ENCODE measurements at regions not wholly inside any gene's neighbourhood (a gene's known extent, or its start where the extent isn't known, plus 50 kb on each side); places are given as distances from the start of the nearest gene placed in this dataset.

DNA sequence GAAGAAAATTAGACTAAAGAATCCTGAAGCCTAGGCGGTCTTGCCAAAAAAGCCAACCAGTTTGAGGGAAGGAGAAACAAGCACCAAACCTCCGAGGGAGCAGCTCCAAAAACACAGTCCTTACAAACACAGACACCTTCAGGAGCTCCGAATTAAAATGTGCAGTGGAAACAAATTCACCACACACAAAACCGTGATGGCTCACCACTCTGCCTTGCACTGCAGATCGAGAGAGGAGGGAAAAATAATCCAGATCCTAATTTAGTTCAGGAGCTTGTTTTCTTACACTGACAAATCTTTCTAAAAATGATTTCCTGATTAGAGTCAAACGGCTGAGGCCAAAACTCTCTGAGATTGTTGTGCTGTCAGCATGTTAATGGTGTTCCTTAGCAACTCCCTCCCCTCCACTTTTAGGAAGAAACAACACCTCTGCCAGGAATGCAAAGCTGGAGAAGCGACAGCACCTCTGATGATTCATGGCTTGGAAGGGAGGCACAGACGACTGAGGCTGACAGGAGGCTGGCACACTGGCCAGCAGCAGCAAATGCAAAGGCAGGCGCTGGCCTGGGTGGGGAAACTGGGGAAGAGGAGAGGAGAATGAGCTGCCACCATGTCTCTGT, 249.4 kb upstream of the KLHL29 start:
- Histone ChIP-seq H3K4me1 (replicated peaks in 1 of 2) (peaks cover 7 to 8% of the 10 kb centered on the region in 2 donors), H3K4me3 (no peak overlapping the region), H3K27ac (no peak overlapping the region)
- 4 to 100% (median 39%) methylated on average over 1 to 8 of the region's 9 CpGs for WGBS, 10 experiments
- peak in 3 of 8 experiments; percentile 68 to 88 (median 68) for ATAC-seq (replicated peaks in 6 of 8)
- in situ Hi-C loops (cut with MboI; ENCODE audit: low pct_unique_long_range_greater_than_20kb in 2 of 9, low sequenced_read_pairs in 9 of 9, unreplicated experiment in 9 of 9), result no loop called here

DNA sequence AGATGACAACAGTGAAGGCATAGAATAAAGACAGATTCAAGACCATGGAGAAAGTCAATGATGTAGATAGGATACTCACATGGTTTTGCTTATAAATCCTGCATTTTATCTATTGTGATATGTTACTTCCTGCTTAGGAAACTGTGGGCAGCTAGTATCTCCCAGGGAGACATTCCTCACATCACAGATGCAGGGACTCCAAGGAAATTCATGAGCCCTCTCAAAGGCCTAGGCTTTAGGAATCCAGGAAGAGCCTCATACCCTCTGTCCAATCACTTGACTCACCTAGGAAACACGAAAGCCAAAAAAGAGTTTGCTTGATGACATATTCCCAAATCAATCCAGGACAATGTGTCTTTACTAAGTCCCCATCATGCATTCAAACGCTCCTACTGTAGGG, 247.8 kb upstream of the KLHL29 start:
- in situ Hi-C loops (cut with MboI; ENCODE audit: low pct_unique_long_range_greater_than_20kb in 2 of 9, low sequenced_read_pairs in 9 of 9, unreplicated experiment in 9 of 9), result no loop called here
- no peak overlapping the region for H3K4me3 ChIP-seq
- H3K27ac ChIP-seq, result no peak overlapping the region
- peaks cover 7 to 8% of the 10 kb centered on the region in 2 donors for H3K4me1 ChIP-seq (replicated peaks in 1 of 2)
- WGBS, 10 experiments, result 0 to 100% (median 69%) methylated on average over 1 to 2 of the region's 2 CpGs; no CpG with 5 or more reads in 3 of the 10 experiments
- no peak for ATAC-seq (replicated peaks in 6 of 8)

DNA sequence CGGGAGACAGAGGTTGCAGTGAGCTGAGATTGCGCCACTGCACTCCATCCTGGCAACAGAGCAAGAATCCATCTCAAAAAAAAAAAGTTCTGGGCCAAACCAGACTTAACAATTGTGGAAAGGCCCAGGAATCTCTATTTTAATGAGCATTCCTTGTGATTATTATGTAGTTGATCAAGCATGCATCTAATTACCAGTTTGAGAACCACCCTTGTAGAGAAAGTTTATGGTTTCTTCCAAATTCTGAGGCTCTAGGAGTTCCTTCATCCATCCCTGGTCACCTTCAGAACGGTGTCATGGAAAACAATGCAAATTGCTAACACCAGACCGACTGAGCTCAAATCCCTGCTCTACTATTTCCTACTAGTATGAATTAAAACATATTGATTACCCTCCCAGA, 246.3 kb upstream of the KLHL29 start:
- Histone ChIP-seq H3K4me3 (no peak overlapping the region), H3K27ac (no peak overlapping the region), H3K4me1 (replicated peaks in 1 of 2) (peaks cover 7 to 8% of the 10 kb centered on the region in 2 donors)
- peak in 1 of 8 experiments; percentile 63 for ATAC-seq (replicated peaks in 6 of 8)
- 0 to 96% (median 81%) methylated on average over 1 to 4 of the region's 4 CpGs; no CpG with 5 or more reads in 1 of the 10 experiments for WGBS, 10 experiments
- in situ Hi-C loops (cut with MboI; ENCODE audit: low pct_unique_long_range_greater_than_20kb in 2 of 9, low sequenced_read_pairs in 9 of 9, unreplicated experiment in 9 of 9), result no loop called here

DNA sequence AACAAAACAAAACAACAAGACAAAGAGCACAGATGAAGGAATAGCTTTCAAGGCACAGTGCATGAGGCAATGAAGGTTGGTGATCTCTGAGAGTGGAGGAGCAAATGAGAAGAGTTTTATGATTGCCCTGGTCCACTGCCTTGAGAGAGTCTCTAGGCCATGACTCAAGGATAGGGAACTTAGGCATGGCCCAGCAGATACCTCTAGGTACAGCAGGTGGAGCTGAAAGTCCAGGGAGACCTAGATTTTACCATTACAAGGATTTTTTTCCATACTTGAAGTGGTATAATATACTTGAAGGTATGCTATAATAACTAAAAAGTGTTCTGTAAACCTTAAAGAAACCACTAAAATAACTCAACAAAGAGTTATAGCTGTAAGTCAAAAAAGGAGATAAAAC, 239.5 kb upstream of the KLHL29 start:
- no peak overlapping the region for H3K27ac ChIP-seq
- peaks cover 0 to 9% of the 10 kb centered on the region in 2 donors for H3K4me1 ChIP-seq (replicated peaks in 1 of 2)
- in situ Hi-C loops (cut with MboI; ENCODE audit: low pct_unique_long_range_greater_than_20kb in 2 of 9, low sequenced_read_pairs in 9 of 9, unreplicated experiment in 9 of 9), result no loop called here
- ATAC-seq (replicated peaks in 6 of 8), result no peak
- no peak overlapping the region for H3K4me3 ChIP-seq

DNA sequence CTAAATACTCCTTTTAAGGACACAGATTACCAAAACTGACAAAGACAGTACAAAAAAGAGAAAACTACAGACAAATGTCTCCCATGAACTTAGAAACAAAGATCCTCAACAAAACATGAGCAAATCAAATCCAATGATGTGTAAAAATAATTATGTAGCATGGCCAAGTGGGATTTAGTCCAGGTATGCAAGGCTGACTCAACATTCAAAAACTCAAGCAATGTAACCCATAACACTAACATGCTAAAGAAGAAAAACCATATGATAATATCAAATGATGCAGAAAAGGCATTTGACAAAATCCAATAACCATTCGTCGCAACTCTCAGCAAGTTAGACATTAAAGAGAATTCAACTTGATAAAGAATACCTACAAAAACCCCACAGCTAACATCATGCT, 239.0 kb upstream of the KLHL29 start:
- WGBS, 10 experiments, result 0 to 100% (median 78%) methylated on average over 1 to 2 of the region's 2 CpGs
- in situ Hi-C loops (cut with MboI; ENCODE audit: low pct_unique_long_range_greater_than_20kb in 2 of 9, low sequenced_read_pairs in 9 of 9, unreplicated experiment in 9 of 9), result no loop called here
- ATAC-seq (replicated peaks in 6 of 8), result peak in 2 of 8 experiments; percentile 39 to 75

DNA sequence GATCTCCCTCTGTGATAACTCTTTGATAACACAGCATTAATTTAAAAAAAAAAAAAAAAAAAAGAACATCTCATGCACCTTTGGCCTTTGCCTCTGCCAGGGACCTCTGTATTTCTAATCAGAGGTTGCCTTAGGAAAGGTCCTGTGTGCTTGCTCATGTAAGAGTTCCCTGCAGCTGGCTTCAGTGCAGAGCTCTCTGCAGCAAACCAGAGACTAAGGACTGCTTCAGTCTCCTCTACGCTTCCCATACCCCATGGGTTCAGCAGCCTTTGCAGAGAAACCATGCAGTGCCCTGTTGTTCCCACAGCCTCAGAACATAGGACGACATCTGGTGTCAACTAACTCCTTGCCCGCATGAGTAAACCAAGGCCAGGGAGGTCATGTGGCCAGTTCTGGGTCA, 236.6 kb upstream of the KLHL29 start:
- ATAC-seq (replicated peaks in 6 of 8), result no peak
- WGBS, 10 experiments, result 67 to 100% (median 100%) methylated on average over 1 to 3 of the region's 3 CpGs; no CpG with 5 or more reads in 5 of the 10 experiments
- Histone ChIP-seq H3K4me3 (no peak overlapping the region), H3K4me1 (replicated peaks in 1 of 2) (peaks cover 0 to 12% of the 10 kb centered on the region in 2 donors), H3K27ac (no peak overlapping the region)
- in situ Hi-C loops (cut with MboI; ENCODE audit: low pct_unique_long_range_greater_than_20kb in 2 of 9, low sequenced_read_pairs in 9 of 9, unreplicated experiment in 9 of 9), result no loop called here

More for the DNA sequence above, 239.0 kb upstream of the KLHL29 start:
- H3K27ac ChIP-seq, result no peak overlapping the region
- H3K4me1 ChIP-seq (replicated peaks in 1 of 2), result peaks cover 0 to 9% of the 10 kb centered on the region in 2 donors
- H3K4me3 ChIP-seq, result no peak overlapping the region

DNA sequence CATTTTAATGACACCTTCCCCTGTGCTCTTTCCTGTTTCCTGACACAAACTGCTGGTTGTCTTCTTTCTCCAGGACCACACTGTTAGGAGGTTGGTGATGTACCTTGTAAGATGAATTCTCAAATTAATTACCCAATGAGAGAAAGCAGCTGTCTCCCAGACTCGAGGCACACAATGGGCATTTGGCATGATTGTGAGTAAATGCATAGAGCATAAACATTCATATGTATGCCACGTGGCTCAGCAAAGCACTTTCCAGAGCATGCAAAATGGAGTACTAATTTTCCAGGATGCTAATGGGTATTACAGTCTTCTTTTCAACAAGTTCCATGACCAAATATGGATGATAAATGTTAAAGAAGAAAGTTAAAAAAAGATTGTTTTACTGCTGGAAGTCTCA, 235.2 kb upstream of the KLHL29 start:
- WGBS, 10 experiments, result 0 to 48% (median 10%) methylated on average over 1 to 2 of the region's 2 CpGs; no CpG with 5 or more reads in 5 of the 10 experiments
- in situ Hi-C loops (cut with MboI; ENCODE audit: low pct_unique_long_range_greater_than_20kb in 2 of 9, low sequenced_read_pairs in 9 of 9, unreplicated experiment in 9 of 9), result no loop called here
- ATAC-seq (replicated peaks in 6 of 8), result peak in 1 of 8 experiments; percentile 59

DNA sequence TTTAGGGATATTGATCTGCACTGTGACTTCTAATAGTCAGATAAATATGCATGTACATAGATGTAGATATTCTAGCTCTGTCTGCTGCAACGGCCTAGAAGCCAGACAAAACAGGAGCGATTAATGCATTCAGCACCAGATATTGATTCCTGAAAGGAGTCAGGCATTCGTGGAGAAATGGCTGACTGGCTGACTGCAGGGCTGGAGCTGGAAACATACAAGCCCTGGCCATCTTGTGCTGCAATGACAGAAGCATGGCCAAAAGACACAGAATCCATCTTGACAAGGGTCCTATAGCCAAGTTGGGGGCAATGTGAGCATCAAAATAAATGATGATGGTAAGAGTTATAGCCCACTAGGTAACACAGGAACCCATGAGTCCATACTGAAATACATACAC, 231.5 kb upstream of the KLHL29 start:
- peak in 1 of 8 experiments; percentile 24 for ATAC-seq (replicated peaks in 6 of 8)
- Histone ChIP-seq H3K27ac (no peak overlapping the region), H3K4me3 (no peak overlapping the region), H3K4me1 (replicated peaks in 1 of 2) (peaks cover 0 to 7% of the 10 kb centered on the region in 2 donors)
- in situ Hi-C loops (cut with MboI; ENCODE audit: low pct_unique_long_range_greater_than_20kb in 2 of 9, low sequenced_read_pairs in 9 of 9, unreplicated experiment in 9 of 9), result no loop called here
- 37 to 90% (median 70%) methylated on average over 1 to 3 of the region's 3 CpGs; no CpG with 5 or more reads in 1 of the 10 experiments for WGBS, 10 experiments

More for the DNA sequence above, 235.2 kb upstream of the KLHL29 start:
- no peak overlapping the region for H3K4me3 ChIP-seq
- H3K27ac ChIP-seq, result no peak overlapping the region
- peaks cover 0 to 7% of the 10 kb centered on the region in 2 donors for H3K4me1 ChIP-seq (replicated peaks in 1 of 2)

DNA sequence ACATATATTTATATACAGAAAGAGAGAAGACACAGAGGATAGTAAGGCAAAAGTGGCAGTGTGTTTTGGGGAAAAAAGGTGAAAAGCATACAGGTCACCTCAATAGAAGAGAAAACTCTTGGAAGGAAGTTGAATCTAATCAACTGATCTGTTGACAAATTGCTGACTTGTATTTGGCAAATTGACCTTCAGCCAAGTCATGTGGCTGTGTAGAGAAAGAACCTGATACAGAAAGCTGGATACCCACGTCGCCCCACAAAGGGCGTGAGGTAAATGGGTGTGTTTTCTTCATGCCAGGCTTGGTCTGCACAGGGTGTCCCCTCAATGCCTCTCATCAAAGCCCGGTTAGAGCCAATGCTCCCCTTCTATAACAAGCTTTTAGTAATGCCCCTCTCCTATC, 230.0 kb upstream of the KLHL29 start:
- Histone ChIP-seq H3K4me1 (replicated peaks in 1 of 2) (peaks cover 0 to 7% of the 10 kb centered on the region in 2 donors), H3K4me3 (no peak overlapping the region), H3K27ac (no peak overlapping the region)
- no peak for ATAC-seq (replicated peaks in 6 of 8)
- WGBS, 10 experiments, result 33 to 100% (median 85%) methylated on average over 1 to 4 of the region's 4 CpGs; no CpG with 5 or more reads in 2 of the 10 experiments
- in situ Hi-C loops (cut with MboI; ENCODE audit: low pct_unique_long_range_greater_than_20kb in 2 of 9, low sequenced_read_pairs in 9 of 9, unreplicated experiment in 9 of 9), result no loop called here

DNA sequence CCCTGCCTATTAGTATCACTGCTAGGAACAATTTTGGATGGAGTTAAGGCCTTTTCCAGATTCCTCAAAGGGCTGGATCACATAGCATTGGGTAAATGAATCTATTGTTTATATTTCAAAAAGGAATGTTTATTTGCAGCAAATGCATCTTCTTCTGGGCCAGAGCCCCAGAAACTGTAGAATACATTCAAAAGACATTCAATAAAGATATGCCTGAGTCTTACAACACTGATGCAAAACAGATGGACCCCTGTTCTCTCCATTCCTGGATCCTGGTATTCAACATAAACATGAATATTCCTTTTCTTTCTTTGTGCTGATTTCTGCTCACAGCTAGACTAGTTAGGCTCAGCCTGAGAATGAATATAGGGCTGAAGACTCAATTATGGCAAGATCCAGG, 227.2 kb upstream of the KLHL29 start:
- Histone ChIP-seq H3K4me1 (replicated peaks in 1 of 2) (peaks cover 0 to 7% of the 10 kb centered on the region in 2 donors), H3K4me3 (no peak overlapping the region), H3K27ac (no peak overlapping the region)
- in situ Hi-C loops (cut with MboI; ENCODE audit: low pct_unique_long_range_greater_than_20kb in 2 of 9, low sequenced_read_pairs in 9 of 9, unreplicated experiment in 9 of 9), result no loop called here
- peak in 4 of 8 experiments; percentile 24 to 96 (median 90) for ATAC-seq (replicated peaks in 6 of 8)

DNA sequence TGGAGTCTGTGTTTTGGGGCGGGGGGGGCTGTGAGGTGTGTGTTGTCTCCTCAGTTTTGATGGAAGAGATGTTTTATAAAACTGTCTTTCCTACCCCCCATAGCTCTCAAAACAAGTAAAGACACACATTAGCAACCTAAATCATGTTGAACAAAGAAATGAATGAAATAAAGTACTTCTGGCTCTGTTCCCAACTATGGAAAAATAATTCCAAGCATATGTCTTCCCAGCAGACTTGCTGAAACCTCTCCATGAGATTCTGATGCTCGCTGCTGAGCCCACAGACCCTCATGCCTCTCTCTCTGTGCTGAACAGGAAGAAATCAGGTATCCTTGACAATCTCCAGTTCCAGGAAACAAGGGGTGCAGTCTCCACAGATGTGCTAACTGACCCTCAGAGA, 226.7 kb upstream of the KLHL29 start:
- H3K27ac ChIP-seq, result no peak overlapping the region

DNA sequence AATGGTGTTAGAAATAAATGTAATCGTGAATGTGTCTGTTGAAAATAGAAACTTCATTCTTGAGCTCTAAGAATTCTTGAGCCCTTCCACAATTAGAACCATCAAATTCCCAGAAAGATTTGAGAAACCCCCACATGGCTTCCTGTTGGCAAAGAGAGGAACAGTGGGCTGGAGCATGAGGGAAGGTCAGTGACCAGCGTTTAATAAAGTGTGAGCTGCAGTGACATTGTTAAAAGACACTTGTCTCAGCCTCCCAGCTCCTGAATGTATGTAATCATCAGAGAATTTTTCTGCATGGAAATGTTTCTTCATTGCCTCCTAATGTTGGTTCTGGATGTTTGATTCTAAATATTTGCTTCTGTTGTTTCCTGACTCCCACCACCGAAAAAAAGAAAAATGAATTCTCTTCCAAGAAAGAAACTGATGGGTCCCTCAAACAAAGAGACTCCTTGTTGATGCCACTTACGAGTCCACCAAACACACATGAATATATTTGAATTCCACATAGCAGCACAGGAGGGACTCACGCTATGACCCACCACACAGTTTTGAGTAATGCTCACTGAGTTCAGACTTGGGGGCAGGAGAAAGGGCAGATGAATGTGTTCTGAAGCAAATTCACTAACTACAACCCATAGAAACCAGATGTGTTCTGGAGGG, 225.1 kb upstream of the KLHL29 start:
- ATAC-seq (replicated peaks in 6 of 8), result no peak
- WGBS, 10 experiments, result 5 to 89% (median 45%) methylated on average over 1 to 5 of the region's 5 CpGs; no CpG with 5 or more reads in 1 of the 10 experiments
- no peaks in the 10 kb centered on the region for H3K4me1 ChIP-seq (replicated peaks in 1 of 2)
- H3K27ac ChIP-seq, result no peak overlapping the region
- no peak overlapping the region for H3K4me3 ChIP-seq
- in situ Hi-C loops (cut with MboI; ENCODE audit: low pct_unique_long_range_greater_than_20kb in 2 of 9, low sequenced_read_pairs in 9 of 9, unreplicated experiment in 9 of 9), result no loop called here

More for the DNA sequence above, 226.7 kb upstream of the KLHL29 start:
- H3K4me3 ChIP-seq, result no peak overlapping the region
- in situ Hi-C loops (cut with MboI; ENCODE audit: low pct_unique_long_range_greater_than_20kb in 2 of 9, low sequenced_read_pairs in 9 of 9, unreplicated experiment in 9 of 9), result no loop called here
- WGBS, 10 experiments, result 0 to 67% (median 42%) methylated on average over 1 of the region's 2 CpGs; no CpG with 5 or more reads in 6 of the 10 experiments
- peak in 1 of 8 experiments; percentile 60 for ATAC-seq (replicated peaks in 6 of 8)
- H3K4me1 ChIP-seq (replicated peaks in 1 of 2), result peaks cover 0 to 4% of the 10 kb centered on the region in 2 donors

DNA sequence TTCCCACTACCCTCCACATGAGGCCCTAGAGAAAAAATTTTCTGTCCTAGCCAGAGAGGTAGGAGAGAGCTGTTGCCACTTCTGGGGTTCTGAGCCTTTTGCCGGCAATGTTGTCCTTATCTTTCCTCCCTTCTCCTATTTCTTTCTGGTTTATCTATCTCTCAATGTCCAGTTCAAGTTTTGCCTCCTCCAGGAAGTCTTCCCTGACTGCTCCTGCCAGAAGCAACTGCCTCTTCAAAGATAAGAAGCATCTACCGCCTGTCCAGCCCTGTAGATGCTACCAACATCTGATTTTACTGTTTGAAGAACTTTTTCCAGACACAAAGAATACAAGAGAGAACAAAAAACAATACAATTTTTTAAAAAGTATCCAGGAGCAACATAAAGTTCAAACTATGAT, 220.8 kb upstream of the KLHL29 start:
- H3K4me3 ChIP-seq, result no peak overlapping the region
- H3K27ac ChIP-seq, result no peak overlapping the region
- in situ Hi-C loops (cut with MboI; ENCODE audit: low pct_unique_long_range_greater_than_20kb in 2 of 9, low sequenced_read_pairs in 9 of 9, unreplicated experiment in 9 of 9), result no loop called here
- no peak for ATAC-seq (replicated peaks in 6 of 8)
- no peaks in the 10 kb centered on the region for H3K4me1 ChIP-seq (replicated peaks in 1 of 2)
- WGBS, 10 experiments, result 46 to 83% (median 57%) methylated on average over 1 to 2 of the region's 2 CpGs; no CpG with 5 or more reads in 3 of the 10 experiments

All from motor neuron (in vitro differentiated cells).